ENCODE measurements at regions not wholly inside any gene's neighbourhood (a gene's known extent, or its start where the extent isn't known, plus 50 kb on each side); places are given as distances from the start of the nearest gene placed in this dataset.

DNA sequence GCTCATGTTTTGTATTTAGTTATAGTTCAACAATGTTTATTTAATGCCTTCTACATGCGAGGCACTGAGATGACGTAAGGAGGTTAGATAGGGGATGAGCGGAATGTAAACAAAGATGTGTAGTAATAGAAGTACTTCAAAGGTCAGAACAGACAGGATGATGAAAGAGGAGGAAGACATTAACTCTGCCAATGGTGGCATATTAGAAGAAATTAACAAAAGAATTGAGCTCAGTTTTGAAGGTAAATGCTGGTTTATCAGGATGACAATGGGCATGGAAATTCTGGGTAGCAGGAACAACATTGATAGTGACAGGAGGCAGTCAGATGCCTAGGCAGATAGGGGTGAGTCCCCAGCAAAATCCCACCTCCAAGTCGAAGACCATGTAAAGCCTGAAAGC, 62.3 kb upstream of the PGRMC2 start:
- ATAC-seq: no peak
- intact Hi-C loops (cut with DNase I): loop anchor here in 1 of 2 donors (5.0 kb wide), 1 partner anchor 33 kb away; no protein-coding TSS in a partner anchor
- no peaks in the 10 kb centered on the region for H3K36me3 ChIP-seq (ENCODE audit: insufficient read depth in 1 of 2, low read depth in 1 of 2)

DNA sequence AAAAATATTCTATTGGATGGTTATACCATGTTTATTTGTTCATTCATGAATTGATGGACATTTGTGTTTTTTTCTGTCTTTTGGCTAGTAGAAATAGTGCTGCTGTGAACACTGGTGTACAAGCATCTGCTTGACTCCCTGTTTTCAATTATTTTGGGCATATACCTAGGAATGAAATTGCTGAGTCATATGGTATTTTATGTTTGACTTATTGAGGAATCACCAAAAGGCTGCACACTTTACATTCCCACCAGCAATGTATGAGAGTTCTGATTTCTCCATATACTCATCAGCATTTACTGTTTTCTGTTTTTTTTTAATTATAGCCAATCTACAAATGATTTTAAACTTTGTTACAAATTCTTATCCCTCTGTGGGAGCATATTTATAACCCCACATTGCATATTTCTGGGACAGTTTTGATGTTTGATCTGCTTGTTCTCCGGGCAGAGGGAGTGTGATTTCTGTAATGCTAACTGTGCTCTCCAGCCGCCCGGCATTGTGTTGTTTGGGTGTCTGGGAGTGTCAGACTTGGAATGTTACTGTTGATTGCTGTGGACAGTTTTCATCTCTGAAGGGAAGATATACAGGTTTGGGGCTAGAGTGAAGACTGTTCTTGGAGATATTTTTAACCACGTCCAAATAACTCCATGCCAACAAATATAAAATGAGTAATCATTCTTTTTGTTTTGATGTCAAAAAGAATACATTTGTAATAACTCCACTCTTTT, 60.5 kb upstream of the PGRMC2 start:
- ATAC-seq (peak in 1 of 4 donors; percentile 19), DNase-seq (no peak)
- Histone ChIP-seq H3K36me3 (ENCODE audit: insufficient read depth in 1 of 2, low read depth in 1 of 2) (no peaks in the 10 kb centered on the region), H3K4me3 (no peak overlapping the region), H3K4me1 (peaks cover 14% of the 10 kb centered on the region), H3K27me3 (ENCODE audit: insufficient read depth in 3 of 3, low read length in 2 of 3) (no peaks in the 10 kb centered on the region), H3K9me3 (no peaks in the 10 kb centered on the region), H3K27ac (peak overlapping the region; percentile 43)
- TF ChIP-seq, protein P1, sequence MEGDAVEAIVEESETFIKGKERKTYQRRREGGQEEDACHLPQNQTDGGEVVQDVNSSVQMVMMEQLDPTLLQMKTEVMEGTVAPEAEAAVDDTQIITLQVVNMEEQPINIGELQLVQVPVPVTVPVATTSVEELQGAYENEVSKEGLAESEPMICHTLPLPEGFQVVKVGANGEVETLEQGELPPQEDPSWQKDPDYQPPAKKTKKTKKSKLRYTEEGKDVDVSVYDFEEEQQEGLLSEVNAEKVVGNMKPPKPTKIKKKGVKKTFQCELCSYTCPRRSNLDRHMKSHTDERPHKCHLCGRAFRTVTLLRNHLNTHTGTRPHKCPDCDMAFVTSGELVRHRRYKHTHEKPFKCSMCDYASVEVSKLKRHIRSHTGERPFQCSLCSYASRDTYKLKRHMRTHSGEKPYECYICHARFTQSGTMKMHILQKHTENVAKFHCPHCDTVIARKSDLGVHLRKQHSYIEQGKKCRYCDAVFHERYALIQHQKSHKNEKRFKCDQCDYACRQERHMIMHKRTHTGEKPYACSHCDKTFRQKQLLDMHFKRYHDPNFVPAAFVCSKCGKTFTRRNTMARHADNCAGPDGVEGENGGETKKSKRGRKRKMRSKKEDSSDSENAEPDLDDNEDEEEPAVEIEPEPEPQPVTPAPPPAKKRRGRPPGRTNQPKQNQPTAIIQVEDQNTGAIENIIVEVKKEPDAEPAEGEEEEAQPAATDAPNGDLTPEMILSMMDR (IDR thresholded peaks at IDR 0.05): no peak
- WGBS, 3 donors: 50 to 74% (median 51%) methylated on average over 4 of the region's 4 CpGs
- intact Hi-C loops (cut with DNase I): no loop called here

More for the DNA sequence above, 62.3 kb upstream of the PGRMC2 start:
- TF ChIP-seq, protein P1 (IDR thresholded peaks at IDR 0.05): no peak
- Histone ChIP-seq H3K4me3 (no peak overlapping the region), H3K4me1 (peaks cover 14% of the 10 kb centered on the region), H3K27ac (no peak overlapping the region), H3K9me3 (no peaks in the 10 kb centered on the region), H3K27me3 (ENCODE audit: insufficient read depth in 3 of 3, low read length in 2 of 3) (no peaks in the 10 kb centered on the region)
- 87 to 95% (median 90%) methylated on average over 4 of the region's 4 CpGs for WGBS, 3 donors
- DNase-seq: no peak

DNA sequence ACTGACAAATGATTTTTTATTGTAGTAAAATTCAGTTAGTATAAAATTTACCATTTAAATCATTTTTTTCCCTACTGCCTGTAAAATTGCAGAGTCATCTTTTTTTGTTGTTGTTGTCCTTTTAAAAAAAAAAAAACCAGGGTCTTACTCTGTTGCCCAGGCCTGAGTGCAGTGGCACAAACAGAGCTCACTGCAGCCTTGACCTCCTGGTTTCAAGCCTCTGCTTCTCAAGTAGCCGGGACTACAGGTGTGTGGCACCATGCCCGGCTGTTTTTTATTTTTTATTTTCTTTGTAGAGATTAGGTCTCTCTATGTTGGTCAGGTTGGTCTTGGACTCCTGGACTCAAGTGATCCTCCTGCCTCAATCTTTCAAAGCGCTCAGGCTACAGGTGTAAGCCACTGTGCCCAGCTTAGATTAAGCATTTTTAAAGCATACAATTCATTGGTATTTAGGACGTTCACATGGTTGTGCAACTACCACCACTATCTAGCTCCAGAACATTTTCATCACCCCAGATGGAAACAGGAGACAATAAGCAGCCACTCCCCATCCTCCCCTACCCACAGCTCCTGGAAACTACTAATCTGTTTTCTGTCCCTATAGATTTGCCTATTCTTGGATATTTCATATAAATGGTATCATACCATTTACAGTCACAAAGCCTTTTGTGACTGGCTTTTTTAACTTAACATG, 59.7 kb upstream of the PGRMC2 start:
- H3K27ac ChIP-seq: peak overlapping the region; percentile 43
- TF ChIP-seq, protein P1 (IDR thresholded peaks at IDR 0.05): no peak
- DNase-seq (no peak), ATAC-seq (peak; percentile 67 to 87 (median 82))
- WGBS, 3 donors: 39 to 55% (median 40%) methylated on average over 4 of the region's 4 CpGs
- H3K9me3 ChIP-seq: no peaks in the 10 kb centered on the region
- H3K4me3 ChIP-seq: no peak overlapping the region
- intact Hi-C loops (cut with DNase I): no loop called here
- no peaks in the 10 kb centered on the region for H3K36me3 ChIP-seq (ENCODE audit: insufficient read depth in 1 of 2, low read depth in 1 of 2)
- H3K27me3 ChIP-seq (ENCODE audit: insufficient read depth in 3 of 3, low read length in 2 of 3): no peaks in the 10 kb centered on the region
- H3K4me1 ChIP-seq: peaks cover 14% of the 10 kb centered on the region

DNA sequence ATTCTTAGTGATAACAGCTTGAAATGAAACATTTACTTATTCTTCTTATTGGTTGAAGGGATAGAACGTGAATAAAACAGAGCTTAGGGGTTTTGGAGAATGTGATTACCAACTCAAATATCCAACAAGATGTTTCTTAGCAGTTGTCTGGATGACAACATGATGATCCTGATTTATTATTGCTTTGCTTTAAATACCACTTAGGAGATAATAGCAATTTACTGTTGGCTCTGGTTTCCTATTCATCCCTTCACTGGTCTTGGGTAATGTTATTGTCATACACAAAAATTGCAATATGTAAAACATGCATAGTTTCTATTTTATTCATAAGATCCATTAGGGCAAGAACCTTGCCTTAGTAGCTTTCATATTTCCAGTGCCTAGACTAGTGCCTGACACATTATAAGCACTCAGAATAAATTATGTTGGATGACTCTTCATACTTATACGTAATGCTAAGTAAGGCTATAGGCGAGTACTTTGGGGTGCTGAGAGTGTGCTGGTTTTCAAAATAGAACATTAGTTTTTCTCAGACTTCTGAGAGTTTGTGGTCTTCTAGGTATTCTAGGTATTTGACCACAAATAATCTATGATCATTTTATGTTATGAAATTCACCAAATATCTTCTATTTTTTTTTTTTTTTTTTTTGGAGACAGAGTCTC, 58.6 kb upstream of the PGRMC2 start:
- WGBS, 3 donors: 92 to 97% (median 93%) methylated on average over 3 of the region's 3 CpGs
- ATAC-seq: no peak

More for the DNA sequence above, 58.6 kb upstream of the PGRMC2 start:
- no peak overlapping the region for H3K4me3 ChIP-seq
- intact Hi-C loops (cut with DNase I): no loop called here
- no peaks in the 10 kb centered on the region for H3K27me3 ChIP-seq (ENCODE audit: insufficient read depth in 3 of 3, low read length in 2 of 3)
- TF ChIP-seq, protein P1 (IDR thresholded peaks at IDR 0.05): no peak
- H3K9me3 ChIP-seq: no peaks in the 10 kb centered on the region
- H3K36me3 ChIP-seq (ENCODE audit: insufficient read depth in 1 of 2, low read depth in 1 of 2): no peaks in the 10 kb centered on the region
- DNase-seq: no peak
- H3K27ac ChIP-seq: no peak overlapping the region
- H3K4me1 ChIP-seq: peaks cover 14% of the 10 kb centered on the region
